GM21390 (cell line): ENCODE measurements at regions not wholly inside any gene's neighbourhood (a gene's known extent, or its start where the extent isn't known, plus 50 kb on each side); places are given as distances from the start of the nearest gene placed in this dataset.

Source experiments
- ATAC-seq: cut with Tn5 transposase; IDR thresholded peaks from one replicate; pipeline ENCODE4 v1.9.1; 2021; ENCODE audit not compliant: unreplicated experiment

DNA sequence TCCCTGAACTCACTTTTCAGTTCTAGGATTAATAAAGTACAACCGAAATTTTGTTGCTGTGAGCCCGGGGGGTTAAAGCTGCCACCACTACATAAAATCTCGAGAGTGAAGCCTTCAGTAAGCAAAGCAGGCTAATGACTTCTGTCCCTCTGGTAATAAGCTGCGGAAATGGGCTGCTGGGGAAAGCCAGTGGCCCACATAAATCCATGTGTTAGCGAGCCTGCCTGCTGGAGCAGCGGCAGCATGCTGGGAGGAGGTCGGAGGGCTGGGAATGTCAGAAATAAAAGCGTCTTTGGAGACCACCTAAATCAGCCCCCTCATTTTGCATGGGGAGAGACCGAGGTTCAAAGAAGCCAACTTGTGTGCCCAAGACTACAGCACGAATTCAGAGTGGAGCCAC lies 371.7 kb downstream of the TNS1 start:
- ATAC-seq = no peak

DNA sequence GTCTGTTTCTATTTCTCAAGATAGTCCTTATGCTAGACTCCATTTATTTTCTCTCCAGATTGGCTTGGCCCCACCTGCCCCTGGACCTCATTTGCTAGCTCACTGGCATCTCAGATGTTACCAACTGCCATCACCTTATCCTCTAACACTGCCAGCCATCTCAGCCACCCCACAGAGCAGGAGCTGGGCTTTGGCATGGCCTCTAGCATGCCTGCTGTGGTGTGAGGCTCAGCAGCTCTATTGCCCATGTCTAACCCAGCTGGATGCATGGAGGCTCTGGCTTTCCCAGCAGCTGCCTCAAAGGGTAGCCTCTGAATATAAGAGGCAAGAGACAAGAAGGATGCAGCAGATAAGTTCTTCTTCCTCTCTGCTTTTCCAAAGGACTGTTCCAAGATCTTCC lies 373.4 kb downstream of the TNS1 start:
- no peak for ATAC-seq

DNA sequence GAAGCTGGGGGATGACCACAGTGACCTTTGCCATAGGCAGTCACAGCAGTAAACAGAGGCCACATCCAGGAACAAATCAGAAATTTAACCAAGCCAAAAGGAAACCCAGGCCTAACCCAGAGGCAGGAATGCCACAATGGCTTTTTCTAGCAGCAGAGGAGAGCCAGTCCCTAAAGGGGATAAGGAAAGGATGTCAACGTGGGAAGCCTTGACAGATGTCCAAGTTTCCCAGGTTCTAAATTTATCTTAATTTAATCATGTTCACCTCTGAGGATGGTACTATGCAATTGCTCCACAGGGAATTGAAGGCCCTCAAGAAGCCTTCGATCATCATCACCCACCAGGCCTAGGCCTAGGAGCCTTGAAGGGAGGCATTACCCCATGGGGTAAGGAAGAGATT lies 374.7 kb downstream of the TNS1 start:
- no peak for ATAC-seq

DNA sequence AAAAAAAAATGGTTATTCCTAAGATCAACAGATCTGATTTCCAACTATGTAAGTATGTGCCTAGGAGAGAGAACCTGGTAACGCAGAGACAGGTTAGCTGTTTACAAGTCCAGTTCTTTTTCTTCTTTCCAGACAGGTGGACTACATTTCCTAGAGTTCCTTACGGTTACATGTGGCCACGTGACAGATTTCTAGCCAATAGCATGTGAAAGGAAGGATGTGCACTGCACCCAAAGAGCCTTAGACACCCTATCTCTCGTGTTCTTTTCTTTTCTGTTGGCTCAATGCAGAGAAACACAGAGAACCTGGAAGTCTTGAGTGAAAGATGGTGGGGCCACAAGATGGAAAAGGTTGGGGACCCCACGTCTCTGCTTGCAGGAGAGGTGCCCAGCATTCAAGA lies 375.9 kb downstream of the TNS1 start:
- ATAC-seq = no peak

DNA sequence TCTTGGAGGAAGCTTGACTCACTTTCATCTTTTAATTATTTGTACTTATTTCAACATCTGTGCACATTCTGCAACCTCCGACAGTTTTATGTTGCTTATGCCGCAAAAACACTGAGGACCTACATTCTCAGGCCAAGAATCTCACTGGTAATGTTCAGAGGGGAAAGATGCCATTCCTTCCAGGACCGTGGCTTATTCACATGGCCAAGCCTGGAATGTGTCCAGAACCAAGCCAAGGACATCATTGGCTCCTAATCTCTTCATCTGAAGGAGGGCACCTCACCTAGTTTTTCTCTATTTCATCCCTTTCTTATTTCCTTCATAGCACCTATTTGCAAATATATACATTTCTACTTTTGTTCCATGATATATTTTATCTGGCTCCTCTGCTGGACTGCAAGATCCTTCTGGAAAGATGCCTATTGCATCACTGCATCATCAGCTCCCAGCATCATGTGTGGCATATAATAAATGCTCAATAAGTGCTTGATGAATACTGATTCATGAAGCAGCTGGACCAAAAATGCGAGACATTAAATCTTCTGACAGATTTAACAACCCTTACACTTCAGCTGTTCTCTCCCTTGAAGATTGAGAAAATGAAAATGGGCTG lies 377.1 kb downstream of the TNS1 start:
- ATAC-seq = no peak

DNA sequence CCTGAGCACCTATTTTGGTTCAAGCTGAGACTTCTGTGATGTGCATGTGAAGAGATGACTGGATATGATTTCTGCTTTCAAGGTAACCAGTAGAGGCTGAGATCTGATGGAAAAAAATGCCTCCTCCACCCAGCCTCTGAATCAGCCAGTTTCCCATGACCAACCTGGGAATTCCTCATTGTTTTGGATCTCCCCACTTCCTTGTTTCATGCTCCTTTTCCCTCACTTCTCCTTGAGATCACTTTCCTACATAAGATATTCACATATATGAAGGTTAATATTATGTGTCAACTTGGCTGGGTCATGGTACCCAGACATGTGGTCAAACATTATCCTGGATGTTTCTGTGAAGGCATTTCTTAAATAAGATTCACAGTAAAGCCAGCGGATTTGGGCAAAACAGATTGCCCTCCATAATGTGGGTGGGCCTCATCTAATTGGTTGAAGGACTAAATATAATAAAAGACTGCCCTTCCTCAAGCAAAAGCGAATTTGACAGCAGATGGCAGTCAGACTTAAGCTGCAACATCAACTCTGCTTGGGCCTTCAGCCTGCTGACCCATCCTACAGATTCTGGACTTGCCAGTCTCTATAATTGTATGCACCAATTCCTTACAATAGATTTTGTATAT lies 379.4 kb downstream of the TNS1 start:
- ATAC-seq = no peak

DNA sequence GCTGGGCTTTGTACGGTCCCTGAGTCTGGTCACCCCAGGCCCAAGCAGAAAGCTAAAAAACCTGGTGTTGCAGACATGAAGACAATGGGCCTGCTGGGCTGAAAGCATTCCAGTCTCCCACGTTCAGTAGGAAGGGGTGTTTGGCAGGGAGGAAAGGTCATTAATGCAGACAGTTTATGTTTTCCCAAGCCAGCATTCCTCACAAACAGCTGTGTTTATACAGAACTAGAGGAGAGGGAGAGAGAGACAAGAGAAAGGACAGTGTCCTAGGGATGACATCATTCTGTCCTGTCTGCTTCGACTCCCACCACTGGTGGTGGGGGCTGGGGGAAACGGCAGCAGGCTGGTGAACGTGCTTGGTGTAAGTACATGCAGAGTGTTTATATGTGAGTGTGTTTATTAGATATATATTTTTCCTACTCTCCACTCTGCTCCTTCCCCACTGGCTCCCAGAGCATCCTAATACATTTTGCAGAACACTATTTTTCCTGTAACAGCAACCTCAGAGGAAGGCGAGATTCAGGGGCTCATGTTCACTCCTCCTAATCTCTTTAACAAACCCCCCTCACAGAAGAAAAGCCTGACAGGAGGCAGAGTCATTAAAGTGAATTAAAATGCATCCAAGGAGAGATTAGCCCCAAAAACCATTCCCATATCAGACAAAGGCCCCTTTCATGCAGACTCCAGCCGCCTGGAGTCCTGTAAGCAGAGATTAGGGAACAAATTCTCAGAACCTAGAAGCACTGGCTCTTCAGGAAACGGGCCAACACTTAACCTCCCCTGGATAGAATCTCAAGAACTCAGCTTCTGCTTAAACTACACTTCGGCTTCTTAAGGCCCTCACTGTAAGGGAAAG lies 380.4 kb downstream of the TNS1 start:
- no peak for ATAC-seq

DNA sequence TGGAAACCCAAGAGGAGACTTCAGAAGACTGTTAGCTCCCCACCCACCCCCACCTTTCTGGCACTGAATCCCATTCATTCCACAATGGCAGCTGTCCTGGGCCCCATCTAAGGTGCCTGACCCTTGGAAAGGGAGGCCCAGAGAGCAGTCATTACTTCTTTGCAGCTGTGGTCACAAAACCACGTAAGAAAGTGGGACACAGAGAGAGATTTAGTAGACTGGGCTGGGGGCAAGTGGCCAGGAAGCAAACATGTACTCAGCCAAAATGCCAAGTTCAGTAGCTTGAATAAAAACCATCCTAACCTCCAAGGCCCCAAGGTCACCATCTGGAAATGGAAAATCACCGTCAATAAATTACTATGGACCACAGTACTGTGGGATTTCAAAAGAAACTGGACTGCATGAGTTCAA lies 381.4 kb downstream of the TNS1 start:
- ATAC-seq = no peak

DNA sequence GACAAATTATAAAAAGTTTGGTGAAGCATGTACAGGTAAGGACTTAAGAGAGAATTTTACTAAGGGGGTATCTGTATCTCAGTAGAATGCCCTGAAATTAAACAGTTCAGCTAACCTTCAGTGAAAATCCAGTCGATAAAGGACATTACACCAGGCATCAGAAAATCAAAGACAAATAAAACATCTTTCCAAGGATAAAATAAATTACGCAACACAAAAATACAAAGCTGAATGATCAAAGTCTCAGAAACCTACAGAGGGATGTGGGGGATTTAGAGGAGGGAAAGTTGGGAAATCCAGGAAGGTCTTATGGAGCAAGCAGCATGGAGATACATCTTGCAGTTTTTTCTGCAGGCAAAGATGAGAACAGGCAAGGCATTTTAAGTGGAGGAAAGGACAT lies 384.1 kb downstream of the TNS1 start:
- ATAC-seq = no peak

DNA sequence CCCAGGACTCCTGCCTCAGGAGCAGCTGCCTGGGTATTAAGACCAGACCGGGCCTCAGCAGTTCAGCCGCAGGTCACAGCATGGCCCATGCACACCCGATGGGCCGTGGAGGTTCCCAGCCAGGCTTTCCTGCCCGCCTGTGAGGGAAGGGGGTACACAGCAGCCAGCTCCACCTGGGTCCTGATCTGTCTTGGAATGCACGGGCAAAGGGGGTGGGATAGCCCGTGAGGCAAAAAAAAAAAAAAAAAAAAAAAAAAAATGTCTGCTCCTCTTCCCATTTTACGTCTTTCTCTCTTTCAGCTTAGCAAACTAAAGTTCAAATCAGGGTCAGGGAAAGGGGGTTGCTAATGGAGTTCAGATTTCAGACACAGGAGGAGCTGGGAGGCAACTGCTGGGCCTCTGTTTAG lies 385.2 kb downstream of the TNS1 start:
- no peak for ATAC-seq

DNA sequence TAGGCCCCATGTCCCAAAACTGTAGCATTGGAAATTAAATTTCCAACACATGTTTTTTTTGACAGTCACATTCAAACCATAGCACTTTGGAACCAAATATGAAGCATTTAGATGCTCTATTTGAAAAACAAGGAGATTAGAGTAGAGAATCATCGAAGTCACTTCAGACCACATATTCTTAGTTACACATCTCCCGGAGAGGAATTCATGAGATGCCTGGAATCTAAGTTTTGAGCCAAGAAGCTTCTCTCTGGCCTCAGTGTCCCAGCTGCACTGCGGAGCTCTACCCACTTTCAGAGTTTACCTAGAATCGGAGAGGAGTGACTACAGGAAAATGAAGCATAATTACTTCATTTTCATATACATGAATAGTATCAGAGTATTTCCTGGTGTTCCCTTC lies 385.9 kb downstream of the TNS1 start:
- ATAC-seq = no peak

DNA sequence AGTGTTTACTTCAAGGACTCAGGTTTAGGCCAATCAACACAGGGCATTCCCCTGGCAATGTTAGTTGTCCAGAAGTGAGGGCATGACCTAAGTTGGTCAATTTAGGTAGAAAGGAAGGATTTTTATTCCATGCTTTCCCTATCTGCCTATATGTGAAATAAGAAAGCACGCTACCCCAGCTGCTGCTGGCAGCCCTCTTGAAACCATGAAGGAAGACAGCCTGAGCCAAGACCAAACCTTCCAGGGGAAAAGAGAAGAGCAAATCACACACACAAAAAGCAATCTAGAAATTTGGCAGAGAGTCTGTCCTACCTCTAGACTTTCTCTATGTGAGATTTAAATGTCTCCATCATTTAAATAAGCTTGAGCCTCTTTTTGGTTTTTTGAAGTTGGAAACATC lies 387.6 kb downstream of the TNS1 start:
- ATAC-seq = no peak

DNA sequence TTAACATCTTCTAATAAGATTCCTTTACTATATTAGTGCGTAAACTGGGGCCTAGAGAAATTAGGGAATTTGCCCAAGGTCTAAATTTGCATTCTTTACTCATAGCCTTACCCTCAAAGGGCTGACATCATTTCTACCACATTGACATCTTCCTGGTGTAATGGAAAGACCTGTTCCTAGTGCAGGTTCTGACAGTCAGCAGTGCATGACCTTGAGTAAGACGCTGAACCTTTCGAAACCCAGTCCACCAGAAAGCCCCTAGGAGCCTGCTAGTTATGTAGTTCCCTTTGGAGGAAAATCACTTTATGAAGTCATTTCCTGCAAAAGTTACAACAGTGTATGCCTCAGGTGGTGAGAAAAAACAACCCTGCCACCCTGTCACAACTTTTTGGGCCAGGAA lies 388.3 kb downstream of the TNS1 start:
- ATAC-seq = peak; percentile 56

DNA sequence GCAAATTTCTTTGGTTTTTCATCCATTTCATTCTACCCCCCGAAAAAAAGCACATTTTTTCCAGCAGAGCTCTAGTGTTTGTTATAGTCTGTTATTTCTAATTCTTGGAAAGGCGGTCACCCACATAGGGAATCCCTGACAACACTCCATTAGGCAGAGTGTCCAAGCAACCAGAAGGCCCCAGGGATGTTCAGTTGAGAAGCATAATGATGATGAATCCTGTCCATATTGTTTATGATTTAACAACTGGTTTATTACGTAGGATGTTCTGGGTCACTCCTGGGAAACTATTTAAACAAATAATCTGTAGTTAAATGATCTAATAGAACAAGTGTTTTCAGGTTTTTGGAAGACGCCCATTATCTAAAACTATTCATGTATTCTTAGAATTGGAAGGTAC lies 388.7 kb downstream of the TNS1 start:
- no peak for ATAC-seq

DNA sequence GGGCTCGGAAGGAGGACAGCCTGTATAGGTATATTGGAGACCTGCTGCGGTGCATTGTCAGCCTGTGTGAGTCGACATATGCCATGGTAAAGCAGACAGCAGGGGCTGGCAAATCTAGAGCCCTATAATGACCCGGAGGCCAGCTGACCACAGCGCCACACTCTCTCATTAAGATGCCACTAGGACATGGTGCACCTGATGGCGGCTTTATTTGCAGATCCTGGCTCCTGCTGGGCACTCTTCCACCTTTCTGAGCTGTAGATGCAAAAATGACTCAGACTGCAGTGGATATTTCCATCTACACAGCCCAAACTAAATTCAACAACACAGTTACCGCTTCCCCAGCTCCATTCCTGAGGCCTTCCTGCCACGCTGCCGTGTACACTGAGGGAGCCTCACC lies 389.9 kb downstream of the TNS1 start:
- no peak for ATAC-seq

DNA sequence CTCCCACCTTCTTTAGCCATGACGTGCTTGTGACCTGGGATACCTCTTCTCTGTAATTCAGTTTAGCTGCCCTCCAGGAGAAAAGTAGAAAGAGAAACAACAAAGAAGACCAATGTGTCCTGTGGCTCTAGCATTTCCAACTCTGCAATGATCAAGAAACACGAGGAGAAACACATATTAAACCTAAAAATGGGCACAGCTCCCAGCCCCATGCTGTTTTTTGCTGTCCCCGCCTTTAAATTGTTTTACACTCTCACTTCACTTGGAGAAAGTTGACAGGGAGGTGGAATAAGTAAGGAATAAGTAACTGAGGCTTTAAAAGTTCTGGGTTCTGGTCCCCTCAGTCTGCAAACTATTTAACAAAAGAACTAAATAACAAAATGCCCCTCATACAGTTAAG lies 390.6 kb downstream of the TNS1 start:
- ATAC-seq = no peak

DNA sequence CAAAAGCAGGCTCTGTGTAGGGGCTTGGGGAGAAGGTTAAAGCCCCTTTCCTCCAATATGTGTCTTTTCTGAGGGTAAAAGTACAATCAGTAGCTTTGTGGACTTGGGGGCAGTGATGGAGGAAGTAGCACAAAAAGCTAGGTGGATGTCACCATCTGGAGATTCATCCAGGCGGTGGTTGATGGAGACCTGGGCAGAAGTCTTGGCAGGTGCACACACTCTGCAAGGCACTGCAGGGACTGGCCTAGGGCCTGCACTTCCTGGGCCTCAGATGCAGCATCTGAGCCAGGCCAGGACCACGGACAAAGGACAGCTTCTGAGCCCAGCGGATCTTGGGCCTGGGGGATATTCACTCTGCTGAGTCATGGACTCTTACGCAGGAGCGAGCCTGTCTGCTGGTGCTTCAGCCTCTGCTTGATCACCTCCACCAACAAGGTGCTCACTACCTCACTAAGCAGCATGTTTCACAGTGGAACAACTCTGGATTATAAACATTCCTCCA lies 391.1 kb downstream of the TNS1 start:
- ATAC-seq = no peak

DNA sequence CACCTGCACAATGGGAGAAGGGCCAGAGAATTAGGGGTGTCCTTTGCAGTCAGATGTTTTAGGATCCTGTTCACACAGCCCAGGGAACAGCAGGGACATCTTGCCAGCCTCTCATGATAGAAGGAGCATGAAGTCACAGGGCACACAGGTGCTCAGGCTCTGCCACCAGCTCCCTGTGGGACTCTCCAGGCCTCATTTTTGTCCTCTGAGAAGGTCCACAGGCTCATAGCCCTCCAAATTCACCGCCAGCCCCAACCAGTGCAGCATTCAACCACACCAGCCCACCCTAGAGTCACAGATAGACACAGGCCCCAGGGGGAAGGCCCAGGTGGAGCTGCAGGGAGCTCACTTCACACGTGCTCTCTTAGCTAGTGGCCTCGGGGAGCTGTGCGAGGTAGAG lies 391.7 kb downstream of the TNS1 start:
- no peak for ATAC-seq

DNA sequence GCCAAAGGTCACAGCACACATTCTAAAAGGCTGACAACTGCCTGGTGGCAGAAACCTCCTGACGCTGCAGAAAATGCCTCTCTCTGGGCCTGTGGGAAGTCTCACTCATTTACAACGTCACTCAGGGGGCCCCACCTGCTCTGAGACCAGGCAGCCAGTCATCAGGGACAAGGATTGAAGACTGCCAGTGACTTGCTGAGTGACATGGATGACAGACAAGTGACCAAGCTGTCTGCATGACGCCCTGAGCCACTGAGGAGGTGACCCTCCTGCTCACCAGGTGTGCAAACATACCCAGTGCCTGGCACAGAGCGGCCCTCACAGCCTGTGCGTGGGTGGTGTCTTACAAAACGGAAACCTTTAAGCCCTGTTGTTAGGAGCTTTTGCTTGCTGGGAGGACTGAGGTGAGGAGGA lies 392.4 kb downstream of the TNS1 start:
- ATAC-seq = no peak

DNA sequence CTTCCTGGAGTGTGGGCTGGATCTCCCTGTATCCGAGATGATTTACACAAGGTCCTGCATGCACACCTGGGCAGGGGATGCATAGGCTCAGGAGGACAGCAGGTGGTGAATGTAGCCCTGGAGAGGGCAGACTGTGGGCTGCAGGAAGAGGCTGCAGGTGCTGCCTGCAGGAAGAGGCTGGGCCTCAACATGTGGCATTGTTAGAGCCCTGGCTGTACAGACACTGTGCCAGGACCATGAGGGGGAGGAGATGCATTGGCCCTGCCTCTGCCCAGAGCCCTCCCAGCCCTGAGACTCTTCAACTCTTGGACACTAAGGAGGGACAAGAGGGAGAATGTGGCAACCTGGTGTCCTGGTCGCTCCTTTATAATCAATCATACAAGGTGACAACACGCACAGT lies 392.8 kb downstream of the TNS1 start:
- no peak for ATAC-seq

DNA sequence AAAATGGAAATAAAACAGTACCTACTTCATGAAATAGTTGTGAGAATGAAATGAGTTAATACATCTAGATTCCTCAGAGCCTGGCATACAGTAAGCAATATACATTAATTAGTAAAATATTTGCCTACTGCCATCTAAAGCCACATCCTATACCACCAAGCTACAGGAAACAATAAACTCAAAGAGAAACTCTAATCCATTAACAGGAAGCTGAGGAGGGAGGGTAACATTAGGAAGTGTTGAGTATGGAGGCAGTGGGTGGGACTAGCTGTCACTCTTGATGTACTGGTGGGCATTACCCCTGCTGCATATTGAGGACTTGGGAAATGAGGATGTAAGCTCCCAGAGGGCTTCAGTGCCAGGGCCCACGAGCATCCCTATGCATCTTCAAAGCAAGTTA lies 396.5 kb downstream of the TNS1 start:
- no peak for ATAC-seq

DNA sequence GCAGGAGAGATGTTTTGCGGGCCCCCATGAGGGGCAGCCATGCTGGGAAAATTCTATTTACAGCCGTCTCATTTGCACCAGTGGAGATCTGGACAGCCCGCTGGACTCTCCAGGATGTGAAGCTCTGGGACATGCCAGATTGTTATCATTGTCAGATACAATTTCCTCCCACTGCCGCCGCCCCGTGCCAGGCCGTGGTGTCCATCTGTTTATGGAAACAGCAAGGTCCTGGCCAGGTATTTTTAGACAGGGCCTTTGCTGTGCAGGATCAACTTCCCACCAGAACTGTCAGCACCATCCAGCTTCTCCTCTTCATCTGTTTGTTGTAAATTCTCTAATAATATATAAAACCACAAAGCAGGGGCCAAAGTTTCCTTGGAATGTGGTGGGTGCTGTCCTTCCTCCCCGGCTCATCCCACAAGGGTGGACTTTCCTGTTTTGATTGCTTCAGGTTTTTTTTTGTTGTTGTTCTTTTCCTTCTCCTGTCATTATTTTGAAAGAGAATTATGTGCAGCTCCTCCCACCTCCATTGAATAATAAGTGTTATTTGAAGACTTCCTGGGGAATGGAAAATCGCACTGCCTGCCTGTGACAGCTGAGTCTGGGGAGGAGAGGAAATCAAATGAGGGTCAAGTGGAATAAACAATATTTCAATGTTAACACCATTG lies 398.1 kb downstream of the TNS1 start:
- no peak for ATAC-seq
